Adipose tissue (tissue), 3 donors: ENCODE measurements at regions not wholly inside any gene's neighbourhood (a gene's known extent, or its start where the extent isn't known, plus 50 kb on each side); places are given as distances from the start of the nearest gene placed in this dataset.

Experiments used
- H3K27ac ChIP-seq: one replicate; pipeline ENCODE4 v1.5.1; 2013; ENCODE audit warnings: low read depth, low read length
- WGBS, 3 donors: extraction: QIAGEN DNeasy Blood & Tissue Kit; methylation state at CpG; one replicate each; pipeline ENCODE4 v1.1.7; 2013; 5-methylcytosine and 5-hydroxymethylcytosine counted together
- donor health status: healthy with polysubstance abuse.
- donor health status: Bipolar disorder and iron deficiency.
- donor health status: healthy.

DNA sequence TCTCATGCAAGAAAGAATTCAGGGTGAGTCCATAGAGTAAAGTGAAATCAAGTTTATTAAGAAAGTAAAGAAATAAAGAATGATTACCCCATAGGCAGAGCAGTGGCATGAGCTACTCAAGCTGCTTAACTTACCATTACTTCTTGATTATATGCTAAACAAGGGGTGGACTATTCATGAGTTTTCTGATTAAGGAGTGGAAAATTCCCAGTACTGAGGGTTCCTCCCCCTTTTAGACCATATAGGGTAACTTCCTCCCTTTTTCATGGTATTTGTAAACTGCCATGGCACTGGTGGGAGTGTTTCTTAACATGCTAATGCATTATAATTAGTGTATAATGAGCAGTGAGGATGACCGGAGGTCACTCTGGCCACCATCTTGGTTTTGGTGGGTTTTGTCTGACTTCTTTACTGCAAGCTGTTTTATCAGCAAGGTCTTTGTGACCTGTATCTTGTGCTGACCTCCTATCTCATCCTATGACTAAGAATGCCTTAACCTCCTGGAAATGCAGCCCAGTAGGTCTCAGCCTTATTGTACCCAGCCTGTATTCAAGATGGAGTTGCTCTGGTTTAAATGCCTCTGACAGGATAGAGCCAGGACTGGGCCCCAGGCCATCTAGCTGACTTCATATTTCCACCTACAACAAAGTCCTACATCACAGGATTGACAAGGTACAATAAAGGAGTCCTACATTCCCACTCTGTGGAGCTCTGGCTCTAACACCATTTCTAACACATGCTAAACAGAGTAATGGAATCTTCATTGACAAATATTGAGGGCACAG lies 186.7 kb downstream of the NXNL2 start:
- no peak overlapping the region for H3K27ac ChIP-seq
- 92 to 98% (median 97%) methylated on average over 1 of the region's 1 CpG for WGBS, 3 donors

DNA sequence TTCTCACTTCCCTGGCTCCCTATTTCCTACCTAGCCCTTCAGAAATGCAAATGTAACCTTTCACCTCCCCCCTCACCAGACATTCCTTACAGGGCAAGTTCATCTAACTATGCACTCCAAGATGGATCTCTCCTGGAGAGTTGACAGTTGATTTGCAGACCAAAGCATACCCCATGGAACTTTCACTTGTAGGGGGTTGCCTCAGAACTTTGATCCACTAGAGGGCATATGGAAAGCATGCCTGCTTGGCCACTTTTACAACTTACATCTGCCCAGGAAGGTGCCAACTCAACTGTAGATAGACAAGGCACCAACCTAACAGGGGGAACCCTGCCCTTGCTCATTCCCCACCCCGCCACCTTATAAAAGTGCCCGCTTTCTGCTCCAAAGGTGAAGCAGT lies 187.8 kb downstream of the NXNL2 start:
- WGBS, 3 donors: 91 to 97% (median 92%) methylated on average over 2 of the region's 2 CpGs
- H3K27ac ChIP-seq: no peak overlapping the region

DNA sequence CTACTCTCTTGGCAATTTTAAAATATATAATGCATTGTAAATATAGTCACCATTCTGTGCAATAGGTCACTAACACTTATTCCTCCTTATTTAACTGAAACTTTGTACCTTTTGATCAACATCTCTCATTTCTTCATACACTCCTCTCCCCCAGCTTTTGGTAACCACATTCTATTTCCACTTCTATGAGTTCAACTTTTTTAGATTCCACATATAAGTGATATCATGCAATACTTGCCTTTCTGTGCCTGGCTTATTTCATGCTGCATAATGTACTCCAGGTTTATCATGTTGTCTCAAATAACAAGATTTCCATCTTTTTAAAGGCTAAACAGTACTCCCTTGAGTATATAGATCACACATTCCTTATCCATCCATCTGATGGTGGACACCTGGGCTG lies 188.8 kb downstream of the NXNL2 start:
- H3K27ac ChIP-seq: no peak overlapping the region

DNA sequence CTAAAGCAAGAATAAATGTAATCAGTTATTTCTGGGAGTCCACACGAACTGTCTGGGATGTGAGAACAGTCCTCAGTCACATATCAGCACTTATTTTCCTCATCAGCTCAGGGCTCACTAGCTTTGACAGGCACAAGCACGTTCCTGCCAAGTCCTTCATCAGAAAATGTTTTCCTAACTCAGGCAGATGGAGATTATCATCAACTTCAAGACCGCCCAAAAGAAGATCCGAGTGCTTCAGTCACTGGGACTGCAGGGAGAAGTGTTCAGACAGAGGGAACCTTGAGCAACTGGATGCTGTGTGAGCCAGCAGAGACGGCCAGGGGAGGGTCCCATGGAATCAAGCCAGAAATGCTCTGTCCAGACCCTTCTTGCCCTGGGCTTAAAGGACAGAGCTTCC lies 189.4 kb downstream of the NXNL2 start:
- no peak overlapping the region for H3K27ac ChIP-seq
- 49 to 57% (median 51%) methylated on average over 5 of the region's 5 CpGs for whole genome bisulfite sequencing, 3 donors

DNA sequence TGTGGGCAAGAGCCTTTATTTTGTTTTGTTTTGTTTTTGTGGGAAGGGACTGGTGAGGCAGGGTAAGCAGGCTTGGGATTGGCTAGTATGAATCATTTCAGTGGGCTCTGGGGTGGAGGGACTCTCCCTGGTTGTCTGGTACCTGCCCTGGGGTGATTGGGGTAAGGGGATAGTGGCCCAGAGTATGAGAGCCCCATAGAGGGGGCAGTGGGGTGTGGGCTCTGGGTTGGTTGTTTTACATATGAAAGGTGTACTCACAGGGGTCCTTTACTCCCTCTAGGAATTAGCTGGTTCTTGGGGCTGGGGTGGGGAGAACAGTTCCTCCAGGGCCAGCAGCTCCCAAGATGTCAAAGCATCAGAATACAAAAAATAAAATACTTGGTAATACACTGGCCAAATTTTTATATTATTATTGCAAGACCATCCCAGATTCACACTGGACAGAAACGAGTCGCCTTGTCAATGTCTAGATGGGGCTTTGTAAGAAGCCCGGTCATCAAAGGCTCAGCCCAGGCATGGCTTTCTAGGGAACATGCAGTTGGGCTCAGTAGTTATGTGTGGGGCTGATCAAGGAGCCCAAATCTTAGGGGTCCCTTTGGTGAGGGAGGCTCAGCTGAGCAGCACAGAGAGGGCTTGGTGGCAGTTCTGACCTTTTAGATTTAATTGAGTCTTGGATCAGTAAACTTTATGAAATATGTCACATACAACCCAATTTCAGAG lies 190.5 kb downstream of the NXNL2 start:
- no peak overlapping the region for H3K27ac ChIP-seq
- 81 to 87% (median 82%) methylated on average over 3 of the region's 3 CpGs for WGBS, 3 donors

DNA sequence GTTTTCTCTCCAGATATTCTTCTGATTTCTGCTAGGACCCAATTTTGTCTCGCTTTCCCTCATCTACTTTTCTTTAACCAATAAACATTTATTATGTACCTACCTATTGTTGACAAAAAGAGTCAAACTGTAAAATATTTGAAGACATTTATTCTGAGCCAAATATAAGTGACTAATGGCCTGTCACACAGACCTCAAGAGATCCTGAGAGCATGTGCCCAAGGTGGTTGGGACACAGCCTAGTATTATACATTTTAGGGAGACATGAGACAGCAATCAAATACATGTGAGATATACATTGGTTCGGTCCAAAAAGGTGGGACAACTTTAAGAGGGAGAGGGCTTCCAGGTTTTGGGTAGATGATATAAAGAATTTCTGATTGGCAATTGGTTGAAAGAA lies 191.8 kb downstream of the NXNL2 start:
- 96 to 97% (median 97%) methylated on average over 2 of the region's 2 CpGs for WGBS, 3 donors
- H3K27ac ChIP-seq: no peak overlapping the region

DNA sequence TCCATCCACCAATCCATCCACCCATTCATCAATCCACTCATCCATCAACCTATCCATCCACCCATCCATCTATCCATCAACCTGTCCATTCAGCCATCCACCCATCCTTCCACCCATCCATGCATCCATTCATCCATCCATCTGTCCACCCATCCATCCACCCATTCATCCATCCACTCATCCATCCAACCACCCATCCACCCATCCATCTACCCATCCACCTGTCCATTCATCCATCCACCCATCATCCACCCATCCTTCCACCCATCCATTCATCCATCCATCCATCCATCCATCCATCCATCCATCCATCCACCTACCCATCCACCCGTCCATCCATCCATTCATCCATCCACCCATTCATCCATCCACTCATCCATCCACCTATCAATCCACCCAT lies 195.8 kb downstream of the NXNL2 start:
- no peak overlapping the region for H3K27ac ChIP-seq
- 68 to 91% (median 88%) methylated on average over 1 of the region's 1 CpG for WGBS, 3 donors

DNA sequence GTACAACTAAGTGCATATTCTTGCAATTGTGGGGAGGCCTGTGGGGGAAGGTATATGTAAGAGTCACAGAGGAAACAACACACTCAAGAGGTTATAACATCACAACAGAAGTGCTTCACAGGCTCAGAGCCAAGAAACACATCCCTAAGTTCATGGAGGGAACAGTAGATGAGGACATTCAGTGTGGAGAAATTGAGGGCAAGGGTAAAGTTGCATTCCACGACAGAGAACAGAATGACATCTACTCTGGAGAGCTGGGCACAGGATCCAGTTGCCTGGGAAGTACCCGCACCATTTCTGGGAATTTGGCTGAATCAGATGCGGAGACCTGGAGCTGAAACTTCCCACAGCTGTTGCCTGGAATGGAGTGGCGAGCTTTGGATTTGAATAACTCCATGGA lies 197.2 kb downstream of the NXNL2 start:
- 58 to 73% (median 65%) methylated on average over 4 of the region's 4 CpGs for WGBS, 3 donors
- H3K27ac ChIP-seq: no peak overlapping the region

DNA sequence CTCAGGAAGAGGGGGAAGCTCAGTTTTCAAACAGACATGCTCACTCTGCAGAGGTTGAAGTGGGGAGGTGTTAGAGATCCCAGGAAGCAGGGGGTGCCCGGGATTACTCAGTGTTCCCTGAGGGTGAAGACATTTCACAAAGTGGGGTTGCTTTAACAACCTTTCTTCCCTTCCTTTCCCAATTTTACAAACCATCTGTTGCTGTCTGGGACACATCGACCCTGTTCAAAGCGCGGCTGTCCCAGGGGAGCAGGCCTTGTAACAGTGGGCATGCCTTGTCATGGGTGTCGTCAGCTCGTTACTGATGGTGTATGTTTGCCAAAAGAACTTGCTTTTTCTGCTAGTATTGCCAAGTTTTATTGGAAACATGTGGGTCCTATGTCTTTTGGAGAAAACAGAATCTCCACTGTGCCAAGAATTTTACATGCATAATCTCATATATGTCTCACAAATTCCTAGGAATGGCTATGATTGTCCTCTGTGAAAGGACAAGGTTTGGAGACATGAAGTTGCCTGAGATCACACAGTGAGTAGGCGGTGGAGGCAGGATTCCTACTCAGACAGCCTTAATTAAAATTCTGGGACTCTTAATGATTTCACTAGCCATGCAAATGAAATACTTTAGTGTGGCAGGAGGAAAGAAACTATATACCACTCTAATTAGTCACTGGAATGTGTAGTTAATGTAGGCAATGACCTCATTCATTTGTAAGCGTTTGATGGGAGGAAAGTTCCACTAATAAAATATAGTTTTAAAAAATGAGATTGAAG lies 198.9 kb downstream of the NXNL2 start:
- WGBS, 3 donors: 51 to 70% (median 61%) methylated on average over 8 of the region's 8 CpGs
- H3K27ac ChIP-seq: no peak overlapping the region

DNA sequence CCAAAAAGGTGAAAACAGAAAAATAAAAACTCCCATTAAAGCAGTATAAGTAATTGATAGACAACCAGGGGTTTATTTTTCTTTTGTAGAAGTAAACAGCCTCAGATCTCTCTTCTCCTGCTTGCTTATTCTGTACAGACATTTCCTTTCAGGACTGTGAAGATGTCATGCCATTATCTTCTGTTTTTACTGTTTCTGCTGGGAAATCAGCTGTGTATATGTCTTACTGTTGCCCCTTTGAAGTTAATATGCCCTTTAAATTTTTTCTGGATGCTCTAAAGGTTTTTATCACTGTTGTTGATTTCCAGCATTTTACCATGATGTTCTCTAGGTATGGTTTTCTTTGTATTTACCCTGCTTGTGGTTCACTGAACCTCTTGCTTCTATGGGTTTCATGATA lies 199.5 kb downstream of the NXNL2 start:
- no peak overlapping the region for H3K27ac ChIP-seq

DNA sequence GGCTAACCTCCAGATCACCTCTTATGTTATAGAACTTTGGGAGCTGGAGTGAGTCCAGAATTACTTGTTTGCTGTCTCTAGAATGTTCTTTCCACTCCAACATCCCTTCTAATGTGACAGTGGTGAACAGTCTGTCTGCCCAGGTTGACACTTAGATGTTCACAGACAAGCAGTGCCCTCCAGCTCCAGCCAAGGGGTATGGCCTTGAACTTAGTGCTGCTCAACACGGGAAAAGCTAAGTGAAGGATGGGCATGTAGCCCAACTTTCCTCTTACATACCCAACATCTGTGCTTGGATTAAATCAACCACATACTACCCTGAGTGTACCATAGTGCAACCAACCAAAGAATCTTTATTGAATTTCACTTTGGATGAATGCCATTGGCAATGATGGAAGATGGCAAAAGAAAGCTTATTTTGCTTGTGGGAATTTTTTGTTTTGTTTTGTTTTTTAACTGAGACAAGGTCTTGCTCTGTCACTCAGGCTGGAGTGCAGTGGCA lies 201.2 kb downstream of the NXNL2 start:
- H3K27ac ChIP-seq: no peak overlapping the region
- WGBS, 3 donors: 33 to 65% (median 60%) methylated on average over 1 of the region's 1 CpG

DNA sequence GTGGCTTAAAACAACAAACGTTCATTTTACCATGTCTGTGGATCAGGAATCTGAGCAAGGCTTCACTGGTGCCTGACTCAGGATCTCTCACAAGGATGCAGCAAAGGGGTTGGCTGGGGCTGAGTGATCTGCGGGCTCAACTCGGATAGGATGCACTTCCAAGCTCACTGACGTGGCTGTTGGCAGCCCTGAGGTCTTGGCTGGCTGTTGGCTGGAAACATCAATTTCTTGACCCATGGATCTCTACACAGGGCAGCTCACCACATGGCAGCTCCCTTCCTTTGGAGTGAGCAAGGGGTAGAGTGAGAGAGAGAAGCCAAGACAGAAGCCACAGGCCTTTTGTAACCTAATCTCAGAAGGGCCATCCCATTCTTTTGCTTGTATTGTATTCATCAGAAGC lies 202.1 kb downstream of the NXNL2 start:
- 85 to 90% (median 87%) methylated on average over 4 of the region's 4 CpGs for WGBS, 3 donors
- H3K27ac ChIP-seq: no peak overlapping the region

DNA sequence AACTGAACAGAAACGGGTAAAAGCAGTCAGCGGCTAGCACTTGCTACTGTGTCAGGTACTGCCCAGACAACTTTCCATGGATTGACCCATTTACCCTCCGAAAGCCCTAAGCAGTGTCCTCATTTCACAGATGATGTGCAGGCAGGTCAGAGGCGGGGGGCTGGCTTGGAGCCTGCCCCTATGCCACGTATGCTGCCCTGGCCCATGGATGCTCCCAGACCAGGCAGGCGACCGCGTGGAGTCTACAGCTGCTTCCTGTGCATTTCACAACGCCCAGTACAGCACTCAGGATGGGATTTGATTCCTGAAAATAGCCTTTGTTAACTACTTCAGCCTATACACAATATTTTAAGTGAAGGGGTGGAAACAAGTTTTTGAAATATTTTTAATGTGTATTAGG lies 202.9 kb downstream of the NXNL2 start:
- 51 to 74% (median 58%) methylated on average over 9 of the region's 9 CpGs for WGBS, 3 donors
- H3K27ac ChIP-seq: no peak overlapping the region

DNA sequence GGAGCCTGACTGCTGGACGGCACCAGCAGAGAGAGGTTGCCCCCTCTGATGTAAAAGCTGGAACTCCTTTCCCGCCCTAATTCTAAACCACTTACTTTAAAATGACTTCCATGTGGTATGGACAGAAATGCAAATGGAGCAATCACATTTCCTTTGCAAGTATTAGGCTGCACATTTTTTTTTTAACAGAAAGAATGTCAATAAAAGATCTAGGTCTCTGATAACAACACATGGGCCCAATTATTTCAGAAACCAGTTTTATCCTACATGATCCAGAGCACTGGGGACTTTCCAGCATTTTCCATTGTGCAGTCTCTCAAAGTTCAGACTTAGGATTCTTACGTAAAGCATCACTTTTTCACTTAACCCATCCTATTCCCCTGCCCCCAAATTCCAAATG lies 203.7 kb downstream of the NXNL2 start:
- H3K27ac ChIP-seq: no peak overlapping the region
- 64 to 79% (median 77%) methylated on average over 3 of the region's 3 CpGs for WGBS, 3 donors

DNA sequence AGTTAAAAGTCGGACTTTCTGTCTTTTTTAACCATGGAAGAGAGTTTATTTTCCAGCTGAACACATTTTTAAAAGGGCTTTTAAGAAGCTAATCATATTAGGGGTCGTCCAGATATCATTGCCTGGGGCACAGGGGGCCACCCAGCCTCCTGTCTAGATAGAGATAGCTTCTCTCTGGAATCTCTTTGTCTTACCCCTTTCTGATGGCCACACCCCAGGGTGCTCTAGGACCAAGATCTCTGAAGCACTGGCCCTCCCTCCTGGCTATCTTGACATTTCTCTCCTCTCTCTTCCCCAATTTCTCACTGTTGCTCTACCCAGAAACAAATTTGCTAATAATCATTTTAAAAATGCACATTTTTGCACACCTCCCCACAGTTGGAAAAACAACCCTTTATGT lies 204.4 kb downstream of the NXNL2 start:
- no peak overlapping the region for H3K27ac ChIP-seq
- 40 to 80% (median 67%) methylated on average over 2 of the region's 2 CpGs for WGBS, 3 donors

DNA sequence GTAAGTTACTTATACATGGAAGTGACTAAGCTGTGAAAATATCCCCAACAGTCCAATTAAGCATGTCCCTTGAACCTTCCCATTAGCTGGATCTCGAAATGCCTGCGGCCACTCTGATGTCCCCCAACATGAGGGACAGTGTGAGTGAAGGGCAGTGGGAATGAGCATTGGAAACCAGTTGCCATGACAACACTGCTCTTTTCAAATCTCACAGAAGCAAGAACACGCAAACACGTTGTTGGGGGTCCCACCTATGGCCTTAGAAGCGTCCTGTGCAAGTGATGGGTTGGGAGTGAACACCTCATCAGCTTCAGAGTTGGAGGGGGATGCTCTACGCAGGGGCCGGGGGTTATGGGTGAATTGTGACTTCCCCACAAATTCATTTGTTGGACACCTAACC lies 205.9 kb downstream of the NXNL2 start:
- WGBS, 3 donors: 84 to 95% (median 86%) methylated on average over 7 of the region's 7 CpGs
- H3K27ac ChIP-seq: no peak overlapping the region

DNA sequence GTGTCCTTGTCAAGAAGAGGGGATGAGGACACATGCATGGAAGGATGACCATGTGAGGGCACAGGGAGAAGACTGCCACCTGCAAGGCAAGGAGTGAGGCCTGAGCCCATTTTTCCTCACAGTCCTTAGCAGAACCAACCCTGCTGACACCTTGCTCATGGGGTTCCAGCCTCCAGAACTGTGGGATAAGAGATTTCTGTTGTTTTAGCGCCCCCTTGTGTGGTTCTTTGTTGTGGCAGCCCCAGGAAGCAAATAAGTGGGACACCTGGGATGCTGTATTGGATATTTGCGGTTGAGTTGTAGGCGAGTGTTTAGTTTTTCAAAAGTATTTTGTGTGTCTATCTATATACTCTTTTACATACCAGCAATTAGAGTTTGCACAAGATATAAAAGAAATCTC lies 206.4 kb downstream of the NXNL2 start:
- 66 to 74% (median 74%) methylated on average over 3 of the region's 3 CpGs for WGBS, 3 donors

DNA sequence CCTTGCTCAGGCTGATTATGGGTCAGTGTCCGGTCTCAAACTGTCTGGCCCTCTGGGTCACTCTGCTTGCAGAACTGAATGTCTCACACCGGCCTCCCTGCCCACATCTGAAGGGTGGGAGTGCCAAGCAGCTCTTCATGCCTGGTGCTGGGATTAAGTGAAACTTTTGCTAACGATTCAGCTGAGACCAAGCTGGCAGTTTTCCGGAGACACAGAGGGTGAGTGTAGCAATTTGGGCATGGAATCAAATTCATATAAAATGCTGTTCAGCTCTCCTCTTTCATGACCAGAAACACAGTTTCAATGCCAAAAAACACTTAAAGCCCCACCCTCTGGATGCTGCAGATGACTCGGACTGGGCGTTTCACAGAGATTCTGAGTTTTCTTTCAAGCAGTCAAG lies 207.5 kb downstream of the NXNL2 start:
- WGBS, 3 donors: 51 to 77% (median 54%) methylated on average over 6 of the region's 6 CpGs
- H3K27ac ChIP-seq: no peak overlapping the region

More for the DNA sequence above, 206.4 kb downstream of the NXNL2 start:
- H3K27ac ChIP-seq: no peak overlapping the region

DNA sequence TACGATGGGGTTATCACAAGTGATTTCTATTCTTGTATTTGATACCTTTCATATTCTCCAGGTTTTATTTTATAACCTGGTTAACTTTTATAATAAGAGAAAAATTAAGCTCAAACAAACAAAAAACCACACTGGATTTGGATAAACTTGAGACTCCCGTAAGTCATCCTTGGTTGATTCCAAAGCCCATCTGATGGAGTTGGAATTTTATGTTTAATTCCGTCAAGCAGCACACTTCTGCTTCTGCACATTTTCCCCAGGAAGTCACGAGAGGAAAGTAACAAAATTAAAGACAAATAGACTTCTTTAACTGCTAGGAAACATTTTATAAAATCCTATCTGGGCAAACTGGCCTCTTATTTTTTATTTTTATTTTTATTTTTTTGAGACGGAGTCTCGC lies 207.9 kb downstream of the NXNL2 start:
- 69 to 82% (median 74%) methylated on average over 6 of the region's 6 CpGs for WGBS, 3 donors
- H3K27ac ChIP-seq: no peak overlapping the region
